Activated naive CD4-positive, alpha-beta T cell treated with anti-CD3 and anti-CD28 coated beads for 36 hours (primary cell): ENCODE measurements at regions not wholly inside any gene's neighbourhood (a gene's known extent, or its start where the extent isn't known, plus 50 kb on each side); places are given as distances from the start of the nearest gene placed in this dataset.
"Not testable (repeated sequence)": the region's sequence is repeated elsewhere in the genome, so short reads cannot be mapped to it uniquely, and the experiment has no call there.

Source experiments
- CTCF ChIA-PET: fragments of 350-600 bp; sonication (Branson Sonifier 250); formaldehyde crosslinking; loops from one replicate; lab custom pipeline; 2021; ENCODE audit warnings: antibody characterized with exemption; lab: Charles Lee
- DNase-seq: peaks from one replicate; pipeline ENCODE4 v3.0.0-alpha.2; 2020
- H3K27ac Mint-ChIP-seq: one replicate; pipeline ENCODE4 v1.8.0; 2021; ENCODE audit warnings: mild to moderate bottlenecking, mixed read lengths
- H3K27me3 Mint-ChIP-seq: one replicate; pipeline ENCODE4 v1.8.0; 2021; ENCODE audit warnings: low read depth, mixed read lengths
- H3K36me3 Mint-ChIP-seq: one replicate; pipeline ENCODE4 v1.8.0; 2021; ENCODE audit warnings: low read depth, mixed read lengths
- H3K4me1 Mint-ChIP-seq: one replicate; pipeline ENCODE4 v1.8.0; 2021; ENCODE audit warnings: low read depth, mixed read lengths
- H3K4me3 Mint-ChIP-seq: one replicate; pipeline ENCODE4 v1.8.0; 2021; ENCODE audit warnings: mild to moderate bottlenecking, moderate library complexity, mixed read lengths
- H3K9me3 Mint-ChIP-seq: one replicate; pipeline ENCODE4 v1.8.0; 2021; ENCODE audit warnings: mixed read lengths
- intact Hi-C: fragments of 100-400 bp; cut with micrococcal nuclease; formaldehyde crosslinking; loops from one replicate; pipeline ENCODE4 v1.15.1; 2023

- no peaks in the 10 kb centered on the region for H3K9me3 Mint-ChIP-seq
- intact Hi-C loops: no loop called here
These were observed 282.1 kb downstream of the TDRD3 start for GRCh38 chr13:60679131-60679530.

GRCh38 chr13:60671386-60671785 lies 274.4 kb downstream of the TDRD3 start:
- Mint-ChIP-seq H3K36me3 (no peaks in the 10 kb centered on the region), H3K9me3 (peaks cover 11% of the 10 kb centered on the region), H3K4me1 (no peaks in the 10 kb centered on the region), H3K27me3 (no peaks in the 10 kb centered on the region), H3K27ac (no peak overlapping the region), H3K4me3 (no peak overlapping the region)
- no peak for DNase-seq
- intact Hi-C loops: no loop called here
- CTCF ChIA-PET: interaction anchor here (0.6 kb wide), 1 partner anchor 300 kb away, joined by 3 read pairs; no protein-coding TSS in a partner anchor

More at GRCh38 chr13:60679131-60679530, 282.1 kb downstream of the TDRD3 start:
- H3K27me3 Mint-ChIP-seq: no peaks in the 10 kb centered on the region
- no peak overlapping the region for H3K27ac Mint-ChIP-seq
- H3K36me3 Mint-ChIP-seq: no peaks in the 10 kb centered on the region
- no peaks in the 10 kb centered on the region for H3K4me1 Mint-ChIP-seq
- no peak for DNase-seq
- H3K4me3 Mint-ChIP-seq: no peak overlapping the region
- CTCF ChIA-PET: no interaction called here

- CTCF ChIA-PET: no interaction called here
- intact Hi-C loops: no loop called here
- Mint-ChIP-seq H3K4me3 (no peak overlapping the region), H3K27ac (no peak overlapping the region), H3K4me1 (no peaks in the 10 kb centered on the region), H3K27me3 (no peaks in the 10 kb centered on the region), H3K9me3 (peaks cover 7% of the 10 kb centered on the region), H3K36me3 (no peaks in the 10 kb centered on the region)
- DNase-seq: no peak
These were observed 266.8 kb downstream of the TDRD3 start for GRCh38 chr13:60663788-60664187.

- CTCF ChIA-PET: no interaction called here
- Mint-ChIP-seq H3K9me3 (peaks cover 7% of the 10 kb centered on the region), H3K4me3 (no peak overlapping the region), H3K36me3 (no peaks in the 10 kb centered on the region), H3K27me3 (no peaks in the 10 kb centered on the region), H3K4me1 (no peaks in the 10 kb centered on the region), H3K27ac (no peak overlapping the region)
- intact Hi-C loops: no loop called here
- no peak for DNase-seq
These were observed 265.6 kb downstream of the TDRD3 start for GRCh38 chr13:60662595-60662994.

GRCh38 chr13:60661521-60661920 lies 264.5 kb downstream of the TDRD3 start:
- Mint-ChIP-seq H3K9me3 (peaks cover 6% of the 10 kb centered on the region), H3K36me3 (no peaks in the 10 kb centered on the region), H3K27ac (no peak overlapping the region), H3K27me3 (no peaks in the 10 kb centered on the region), H3K4me3 (no peak overlapping the region), H3K4me1 (no peaks in the 10 kb centered on the region)
- intact Hi-C loops: no loop called here
- no peak for DNase-seq
- CTCF ChIA-PET: no interaction called here

GRCh38 chr13:60657586-60657985 lies 260.6 kb downstream of the TDRD3 start:
- H3K27me3 Mint-ChIP-seq, H3K9me3 Mint-ChIP-seq, H3K27ac Mint-ChIP-seq, H3K4me3 Mint-ChIP-seq, H3K4me1 Mint-ChIP-seq, intact Hi-C loops, H3K36me3 Mint-ChIP-seq, DNase-seq: not testable (repeated sequence)
- CTCF ChIA-PET: interaction anchor here (0.6 kb wide), 1 partner anchor 1200 kb away, joined by 3 read pairs; no protein-coding TSS in a partner anchor

GRCh38 chr13:60655256-60655655 lies 258.2 kb downstream of the TDRD3 start:
- intact Hi-C loops: no loop called here

GRCh38 chr13:60654415-60654814 lies 257.4 kb downstream of the TDRD3 start:
- Mint-ChIP-seq H3K4me1 (no peaks in the 10 kb centered on the region), H3K36me3 (no peaks in the 10 kb centered on the region), H3K27ac (no peak overlapping the region), H3K4me3 (no peak overlapping the region), H3K27me3 (no peaks in the 10 kb centered on the region), H3K9me3 (no peaks in the 10 kb centered on the region)
- intact Hi-C loops: no loop called here
- no peak for DNase-seq
- CTCF ChIA-PET: no interaction called here

More at GRCh38 chr13:60655256-60655655, 258.2 kb downstream of the TDRD3 start:
- H3K4me3 Mint-ChIP-seq: no peak overlapping the region
- H3K27ac Mint-ChIP-seq: no peak overlapping the region
- no peaks in the 10 kb centered on the region for H3K9me3 Mint-ChIP-seq
- no peaks in the 10 kb centered on the region for H3K36me3 Mint-ChIP-seq
- H3K4me1 Mint-ChIP-seq: no peaks in the 10 kb centered on the region
- CTCF ChIA-PET: no interaction called here
- H3K27me3 Mint-ChIP-seq: no peaks in the 10 kb centered on the region
- DNase-seq: no peak

- no peak overlapping the region for H3K27ac Mint-ChIP-seq
- H3K4me3 Mint-ChIP-seq: no peak overlapping the region
- H3K27me3 Mint-ChIP-seq: peaks cover 4% of the 10 kb centered on the region
- H3K36me3 Mint-ChIP-seq: no peaks in the 10 kb centered on the region
- H3K4me1 Mint-ChIP-seq: no peaks in the 10 kb centered on the region
- CTCF ChIA-PET: no interaction called here
- no peaks in the 10 kb centered on the region for H3K9me3 Mint-ChIP-seq
- intact Hi-C loops: no loop called here
- DNase-seq: no peak
These were observed 250.5 kb downstream of the TDRD3 start for GRCh38 chr13:60647547-60647946.

- CTCF ChIA-PET: no interaction called here
- Mint-ChIP-seq H3K9me3 (no peaks in the 10 kb centered on the region), H3K27me3 (peaks cover 4% of the 10 kb centered on the region), H3K4me1 (no peaks in the 10 kb centered on the region), H3K27ac (no peak overlapping the region), H3K4me3 (no peak overlapping the region), H3K36me3 (no peaks in the 10 kb centered on the region)
- DNase-seq: no peak
- intact Hi-C loops: no loop called here
These were observed 249.6 kb downstream of the TDRD3 start for GRCh38 chr13:60646620-60647019.

- CTCF ChIA-PET: no interaction called here
- no peaks in the 10 kb centered on the region for H3K4me1 Mint-ChIP-seq
- H3K36me3 Mint-ChIP-seq: no peaks in the 10 kb centered on the region
- H3K27ac Mint-ChIP-seq: no peak overlapping the region
- DNase-seq: no peak
- no peaks in the 10 kb centered on the region for H3K9me3 Mint-ChIP-seq
- H3K4me3 Mint-ChIP-seq: no peak overlapping the region
- intact Hi-C loops: no loop called here
- peaks cover 4% of the 10 kb centered on the region for H3K27me3 Mint-ChIP-seq
These were observed 248.7 kb downstream of the TDRD3 start for GRCh38 chr13:60645676-60646075.

GRCh38 chr13:60642552-60642951 lies 245.5 kb downstream of the TDRD3 start:
- no peaks in the 10 kb centered on the region for H3K36me3 Mint-ChIP-seq
- H3K9me3 Mint-ChIP-seq: no peaks in the 10 kb centered on the region
- no peak for DNase-seq
- CTCF ChIA-PET: interaction anchor here (0.7 kb wide), 1 partner anchor 21 kb away, joined by 3 read pairs; no protein-coding TSS in a partner anchor
- H3K4me1 Mint-ChIP-seq: no peaks in the 10 kb centered on the region
- no peak overlapping the region for H3K4me3 Mint-ChIP-seq
- H3K27ac Mint-ChIP-seq: no peak overlapping the region
- intact Hi-C loops: no loop called here
- H3K27me3 Mint-ChIP-seq: peaks cover 6% of the 10 kb centered on the region

- Mint-ChIP-seq H3K4me1 (no peaks in the 10 kb centered on the region), H3K36me3 (no peaks in the 10 kb centered on the region), H3K9me3 (no peaks in the 10 kb centered on the region), H3K27ac (no peak overlapping the region), H3K4me3 (no peak overlapping the region), H3K27me3 (peaks cover 13% of the 10 kb centered on the region)
- intact Hi-C loops: no loop called here
- DNase-seq: no peak
- CTCF ChIA-PET: no interaction called here
These were observed 232.1 kb downstream of the TDRD3 start for GRCh38 chr13:60629158-60629557.
